H9 (cell line): ENCODE measurements at regions not wholly inside any gene's neighbourhood (a gene's known extent, or its start where the extent isn't known, plus 50 kb on each side); places are given as distances from the start of the nearest gene placed in this dataset.

Experiments used
- DNase-seq: peaks from one replicate; pipeline ENCODE4 v3.0.0-alpha.2; 2017
- H2AFZ ChIP-seq: one replicate; pipeline ENCODE4 v1.6.1; 2013; ENCODE audit warnings: mild to moderate bottlenecking, low read length, control low read depth, moderate library complexity
- H2AK5ac ChIP-seq: 2 replicates; pipeline ENCODE4 v1.6.1; 2013; ENCODE audit warnings: low read length, control low read depth, mixed read lengths; ENCODE audit not compliant: insufficient read length
- H2BK120ac ChIP-seq: one replicate; pipeline ENCODE4 v1.6.1; 2013; ENCODE audit warnings: low read depth, mild to moderate bottlenecking, low read length, control low read depth, inconsistent platforms; ENCODE audit not compliant: poor library complexity, severe bottlenecking
- H2BK12ac ChIP-seq: 2 replicates; pipeline ENCODE4 v1.6.1; 2013; ENCODE audit warnings: low read length, control low read depth, mixed read lengths, low read depth; ENCODE audit not compliant: insufficient read length
- H2BK15ac ChIP-seq: 2 replicates; pipeline ENCODE4 v1.6.1; 2013; ENCODE audit warnings: low read depth, low read length, control low read depth
- H2BK20ac ChIP-seq: one replicate; pipeline ENCODE4 v1.6.1; 2013; ENCODE audit warnings: low read depth, mild to moderate bottlenecking, low read length, control low read depth, inconsistent platforms; ENCODE audit not compliant: poor library complexity, severe bottlenecking
- H2BK5ac ChIP-seq: 2 replicates; pipeline ENCODE4 v1.6.1; 2013; ENCODE audit warnings: low read length, control low read depth, mixed read lengths; ENCODE audit not compliant: insufficient read length
- H3K14ac ChIP-seq: 2 replicates; pipeline ENCODE4 v1.6.1; 2013; ENCODE audit warnings: low read length, control low read depth; ENCODE audit not compliant: insufficient read depth
- H3K18ac ChIP-seq: 2 replicates; pipeline ENCODE4 v1.6.1; 2013; ENCODE audit warnings: low read depth, mild to moderate bottlenecking, mixed read lengths, low read length, control low read depth; ENCODE audit not compliant: insufficient read length
- H3K23ac ChIP-seq: 2 replicates; pipeline ENCODE4 v1.6.1; 2013; ENCODE audit warnings: low read length, control low read depth, mixed read lengths, low read depth; ENCODE audit not compliant: insufficient read length
- H3K23me2 ChIP-seq: 2 replicates; pipeline ENCODE4 v1.6.1; 2013; ENCODE audit warnings: low read depth, mild to moderate bottlenecking, mixed read lengths, low read length, control low read depth; ENCODE audit not compliant: insufficient read length, poor library complexity, severe bottlenecking
- H3K27ac ChIP-seq: 2 replicates; pipeline ENCODE4 v1.5.1; 2013; ENCODE audit warnings: low read length, control low read depth, mixed read lengths, low read depth; ENCODE audit not compliant: insufficient read length
- H3K27me3 ChIP-seq: 2 replicates; pipeline ENCODE4 v1.6.1; 2013; ENCODE audit warnings: low read length, control low read depth, inconsistent platforms; ENCODE audit not compliant: insufficient read depth
- H3K4ac ChIP-seq: 2 replicates; pipeline ENCODE4 v1.6.1; 2013; ENCODE audit warnings: low read depth, mild to moderate bottlenecking, control low read depth, inconsistent platforms, low read length, moderate library complexity
- H3K4me1 ChIP-seq: 2 replicates; pipeline ENCODE4 v1.6.1; 2013; ENCODE audit warnings: low read length, control low read depth, inconsistent platforms; ENCODE audit not compliant: insufficient read depth
- H3K4me2 ChIP-seq: 2 replicates; pipeline ENCODE4 v1.6.1; 2013; ENCODE audit warnings: low read length, control low read depth, mixed read lengths; ENCODE audit not compliant: insufficient read length, insufficient read depth
- H3K56ac ChIP-seq: 2 replicates; pipeline ENCODE4 v1.6.1; 2013; ENCODE audit warnings: low read depth, mild to moderate bottlenecking, mixed read lengths, low read length, control low read depth; ENCODE audit not compliant: insufficient read length
- H3K79me1 ChIP-seq: 2 replicates; pipeline ENCODE4 v1.6.1; 2013; ENCODE audit warnings: low read depth, mild to moderate bottlenecking, moderate library complexity, low read length, control low read depth, inconsistent platforms; ENCODE audit not compliant: insufficient read depth, poor library complexity, severe bottlenecking
- H3K79me2 ChIP-seq: 2 replicates; pipeline ENCODE4 v1.6.1; 2013; ENCODE audit warnings: low read length, control low read depth, inconsistent platforms; ENCODE audit not compliant: insufficient read depth
- H3K9ac ChIP-seq: 2 replicates; pipeline ENCODE4 v1.6.1; 2013; ENCODE audit warnings: low read length, control low read depth, mixed read lengths; ENCODE audit not compliant: insufficient read length; ENCODE audit errors: extremely low read depth
- H3K9me3 ChIP-seq: one replicate; pipeline ENCODE4 v1.6.1; 2013; ENCODE audit warnings: low read depth, low read length, inconsistent platforms; ENCODE audit not compliant: control insufficient read depth
- H3T11ph ChIP-seq: one replicate; pipeline ENCODE4 v1.6.1; 2013; ENCODE audit warnings: mild to moderate bottlenecking, low read length, control low read depth, inconsistent platforms
- H4K20me1 ChIP-seq: one replicate; pipeline ENCODE4 v1.6.1; 2013; ENCODE audit not compliant: control insufficient read depth, insufficient read length, insufficient read depth
- H4K5ac ChIP-seq: 2 replicates; pipeline ENCODE4 v1.6.1; 2013; ENCODE audit warnings: low read depth, mild to moderate bottlenecking, mixed read lengths, low read length, control low read depth; ENCODE audit not compliant: insufficient read length
- H4K8ac ChIP-seq: replicated peaks from 2 replicates; pipeline ENCODE4 v1.6.1; 2013; ENCODE audit warnings: low read length, control low read depth, mixed read lengths, low read depth; ENCODE audit not compliant: insufficient read length
- H4K91ac ChIP-seq: 2 replicates; pipeline ENCODE4 v1.6.1; 2013; ENCODE audit warnings: low read depth, mild to moderate bottlenecking, moderate library complexity, mixed read lengths, low read length, control low read depth; ENCODE audit not compliant: insufficient read length
- H3K27ac Mint-ChIP-seq, 3 experiments: 2 replicates in 2 of 3; 3 replicates in 1 of 3; pipeline ENCODE4 v1.8.0; 2020 to 2021; ENCODE audit warnings: mixed read lengths in 3 of 3, mild to moderate bottlenecking in 1 of 3, moderate library complexity in 1 of 3
- H3K27me3 Mint-ChIP-seq: 2 replicates; pipeline ENCODE4 v1.8.0; 2021; ENCODE audit warnings: low read depth, mild to moderate bottlenecking, moderate library complexity, mixed read lengths
- H3K36me3 Mint-ChIP-seq, 3 experiments: 2 replicates in 2 of 3; 3 replicates in 1 of 3; pipeline ENCODE4 v1.8.0; 2020 to 2021; ENCODE audit warnings: low read depth in 3 of 3, mixed read lengths in 3 of 3; ENCODE audit not compliant: insufficient read depth in 1 of 3
- H3K4me1 Mint-ChIP-seq, 2 experiments: 2 replicates each; pipeline ENCODE4 v1.8.0; 2020; ENCODE audit warnings: mixed read lengths in 2 of 2
- H3K4me3 Mint-ChIP-seq, 2 experiments: 2 replicates in 1 of 2; 3 replicates in 1 of 2; pipeline ENCODE4 v1.8.0; 2020 to 2021; ENCODE audit warnings: mild to moderate bottlenecking in 2 of 2, mixed read lengths in 2 of 2, moderate library complexity in 1 of 2
- H3K9me3 Mint-ChIP-seq, 2 experiments: 2 replicates in 1 of 2; 3 replicates in 1 of 2; pipeline ENCODE4 v1.8.0; 2020; ENCODE audit warnings: mild to moderate bottlenecking in 2 of 2, mixed read lengths in 2 of 2, moderate library complexity in 1 of 2
- WGBS: extraction: QIAGEN DNeasy Blood & Tissue Kit; methylation state at CpG from one replicate; pipeline ENCODE4 v1.1.7; 2013; ENCODE audit warnings: missing lambda C conversion rate, low lambda C conversion rate, mixed read lengths; ENCODE audit not compliant: insufficient read length; ENCODE audit errors: extremely low coverage; 5-methylcytosine and 5-hydroxymethylcytosine counted together
- TF ChIP-seq, protein P1 (sequence below): fragments of 200-600 bp; sonication (generic); conservative IDR thresholded peaks from 3 replicates; pipeline ENCODE4 v1.8.0; 2021; ENCODE audit warnings: antibody characterized with exemption, mild to moderate bottlenecking

DNA sequence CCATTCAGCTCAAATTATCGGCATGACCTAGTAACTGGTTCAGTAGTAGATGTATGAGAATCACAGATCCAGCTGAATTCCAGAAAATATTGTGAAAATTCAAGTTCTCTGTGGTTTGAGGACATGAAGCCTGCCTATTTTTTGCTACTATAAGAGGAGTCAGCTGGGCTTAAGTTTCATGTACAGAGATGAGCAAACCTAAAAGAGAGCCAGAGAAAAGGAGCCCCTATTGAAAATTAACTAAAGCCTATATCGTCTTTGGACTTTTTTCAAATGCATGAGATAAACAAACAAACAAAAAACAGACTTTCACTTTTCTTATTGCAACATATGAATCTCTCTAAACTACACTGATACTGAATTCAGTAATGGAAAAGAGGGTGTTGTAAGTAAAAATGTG, 106.8 kb upstream of the SPRY2 start:
- Histone ChIP-seq H3K56ac (no peak overlapping the region), H4K20me1 (no peaks in the 10 kb centered on the region), H3K23me2 (no peaks in the 10 kb centered on the region), H3K9me3 (no peaks in the 10 kb centered on the region), H3K14ac (no peak overlapping the region), H3K4me2 (no peak overlapping the region), H3T11ph (no peak overlapping the region), H4K91ac (no peak overlapping the region), H2BK12ac (no peak overlapping the region), H3K27ac (no peak overlapping the region), H2BK15ac (no peak overlapping the region), H3K9ac (no peak overlapping the region), H4K8ac (no peak overlapping the region), H2AK5ac (no peak overlapping the region), H2BK120ac (no peak overlapping the region), H3K27me3 (no peaks in the 10 kb centered on the region), H2AFZ (no peak overlapping the region), H3K23ac (no peak overlapping the region), H4K5ac (no peak overlapping the region), H3K4ac (no peak overlapping the region), H3K18ac (no peak overlapping the region), H3K79me1 (no peaks in the 10 kb centered on the region), H3K79me2 (no peaks in the 10 kb centered on the region), H3K4me1 (peaks cover 3% of the 10 kb centered on the region; the same call in 1 of the 2 replicates), H2BK5ac (no peak overlapping the region), H2BK20ac (no peak overlapping the region)
- H3K27ac Mint-ChIP-seq: no peak overlapping the region
- H3K36me3 Mint-ChIP-seq: no peaks in the 10 kb centered on the region
- DNase-seq: no peak
- peaks cover 17 to 20% of the 10 kb centered on the region in 2 experiments for H3K4me1 Mint-ChIP-seq
- H3K4me3 Mint-ChIP-seq: no peak overlapping the region
- TF ChIP-seq, protein P1, sequence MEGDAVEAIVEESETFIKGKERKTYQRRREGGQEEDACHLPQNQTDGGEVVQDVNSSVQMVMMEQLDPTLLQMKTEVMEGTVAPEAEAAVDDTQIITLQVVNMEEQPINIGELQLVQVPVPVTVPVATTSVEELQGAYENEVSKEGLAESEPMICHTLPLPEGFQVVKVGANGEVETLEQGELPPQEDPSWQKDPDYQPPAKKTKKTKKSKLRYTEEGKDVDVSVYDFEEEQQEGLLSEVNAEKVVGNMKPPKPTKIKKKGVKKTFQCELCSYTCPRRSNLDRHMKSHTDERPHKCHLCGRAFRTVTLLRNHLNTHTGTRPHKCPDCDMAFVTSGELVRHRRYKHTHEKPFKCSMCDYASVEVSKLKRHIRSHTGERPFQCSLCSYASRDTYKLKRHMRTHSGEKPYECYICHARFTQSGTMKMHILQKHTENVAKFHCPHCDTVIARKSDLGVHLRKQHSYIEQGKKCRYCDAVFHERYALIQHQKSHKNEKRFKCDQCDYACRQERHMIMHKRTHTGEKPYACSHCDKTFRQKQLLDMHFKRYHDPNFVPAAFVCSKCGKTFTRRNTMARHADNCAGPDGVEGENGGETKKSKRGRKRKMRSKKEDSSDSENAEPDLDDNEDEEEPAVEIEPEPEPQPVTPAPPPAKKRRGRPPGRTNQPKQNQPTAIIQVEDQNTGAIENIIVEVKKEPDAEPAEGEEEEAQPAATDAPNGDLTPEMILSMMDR: no peak
- WGBS: no CpG with 5 or more reads among the region's 2 CpGs
- no peaks in the 10 kb centered on the region; a peak in 1 of 5 replicates for H3K9me3 Mint-ChIP-seq
- H3K27me3 Mint-ChIP-seq: no peaks in the 10 kb centered on the region
